ENCODE measurements at regions not wholly inside any gene's neighbourhood (a gene's known extent, or its start where the extent isn't known, plus 50 kb on each side); places are given as distances from the start of the nearest gene placed in this dataset.

GRCh38 chr1:157195521-157196244 lies 57.5 kb upstream of the ETV3 start:
- H3K4me3 ChIP-seq (replicated peaks in 1 of 3; ENCODE audit: insufficient read depth in 1 of 3, low read depth in 1 of 3, low read length in 3 of 3) = no peak overlapping the region
- H3K9ac ChIP-seq (replicated peaks; ENCODE audit: extremely low read depth, insufficient read depth, low read length) = no peak overlapping the region
- FAIRE-seq (no peak), DNase-seq (ENCODE audit: low read depth, low spot score) (no peak)
- H3K9me1 ChIP-seq (replicated peaks; ENCODE audit: control insufficient read depth, extremely low read depth, insufficient read depth, low read length) = no peaks in the 10 kb centered on the region
- dilution Hi-C loops (cut with MboI; ENCODE audit: extremely low pct_ligation_motif_present, low sequenced_read_pairs) (no loop called here), intact Hi-C loops (cut with micrococcal nuclease) (no loop called here)
- peaks cover 12 to 17% of the 10 kb centered on the region in 2 experiments for H3K27me3 ChIP-seq (ENCODE audit: control insufficient read depth in 2 of 2, insufficient read depth in 2 of 2, low read length in 2 of 2)
- H4K20me1 ChIP-seq (replicated peaks; ENCODE audit: control insufficient read depth, extremely low read depth, insufficient read depth, low read length) = no peaks in the 10 kb centered on the region
- H3K4me2 ChIP-seq (ENCODE audit: insufficient read depth, low read length) = no peak overlapping the region
- H3K4me1 ChIP-seq (ENCODE audit: control insufficient read depth, extremely low read depth, insufficient read depth, low read length) = no peaks in the 10 kb centered on the region
- H3K9me3 ChIP-seq (replicated peaks; ENCODE audit: control insufficient read depth, insufficient read depth, low read length) = no peaks in the 10 kb centered on the region
- H3K27ac ChIP-seq (ENCODE audit: insufficient read depth, low read depth, low read length) = no peak overlapping the region
- BruUV-seq (replicated peaks) = no TSS peak
- ChIA-PET POLR2A (interaction anchor here (0.6 kb wide), 1 partner anchor 273 kb away, joined by 4 read pairs; no protein-coding TSS in a partner anchor), CTCF (interaction anchor here (1.0 to 5.6 kb wide), 10 partner anchors 8 to 929 kb away, joined by 3 to 35 read pairs (median 5); no protein-coding TSS in a partner anchor)
- TF ChIP-seq FOS (IDR thresholded peaks at IDR 0.05; ENCODE audit: borderline replicate concordance, insufficient read depth, low read length) = no peak
- TF ChIP-seq EZH2 (IDR thresholded peaks at IDR 0.05; ENCODE audit: borderline replicate concordance, low read depth, low read length, severe bottlenecking) = peak; percentile 3
- H3K36me3 ChIP-seq (ENCODE audit: control insufficient read depth in 2 of 2, extremely low read depth in 1 of 2, insufficient read depth in 2 of 2, low read length in 2 of 2) = no peaks in the 10 kb centered on the region
- H3K79me2 ChIP-seq (ENCODE audit: control insufficient read depth, insufficient read depth, low read length) = no peaks in the 10 kb centered on the region
- H2AFZ ChIP-seq (ENCODE audit: low read depth, low read length) = no peak overlapping the region

- intact Hi-C loops (cut with micrococcal nuclease) (no loop called here), dilution Hi-C loops (cut with MboI; ENCODE audit: extremely low pct_ligation_motif_present, low sequenced_read_pairs) (no loop called here)
- Histone ChIP-seq H3K9me1 (replicated peaks; ENCODE audit: control insufficient read depth, extremely low read depth, insufficient read depth, low read length) (no peaks in the 10 kb centered on the region), H4K20me1 (replicated peaks; ENCODE audit: control insufficient read depth, extremely low read depth, insufficient read depth, low read length) (no peaks in the 10 kb centered on the region), H3K79me2 (ENCODE audit: control insufficient read depth, insufficient read depth, low read length) (no peaks in the 10 kb centered on the region), H3K4me2 (ENCODE audit: insufficient read depth, low read length) (no peak overlapping the region), H3K4me3 (replicated peaks in 1 of 3; ENCODE audit: insufficient read depth in 1 of 3, low read depth in 1 of 3, low read length in 3 of 3) (no peak overlapping the region), H3K27ac (ENCODE audit: insufficient read depth, low read depth, low read length) (no peak overlapping the region), H3K36me3 (ENCODE audit: control insufficient read depth in 2 of 2, extremely low read depth in 1 of 2, insufficient read depth in 2 of 2, low read length in 2 of 2) (no peaks in the 10 kb centered on the region), H3K27me3 (ENCODE audit: control insufficient read depth in 2 of 2, insufficient read depth in 2 of 2, low read length in 2 of 2) (peaks cover 15 to 17% of the 10 kb centered on the region in 2 experiments), H3K4me1 (ENCODE audit: control insufficient read depth, extremely low read depth, insufficient read depth, low read length) (no peaks in the 10 kb centered on the region), H2AFZ (ENCODE audit: low read depth, low read length) (no peak overlapping the region), H3K9ac (replicated peaks; ENCODE audit: extremely low read depth, insufficient read depth, low read length) (no peak overlapping the region), H3K9me3 (replicated peaks; ENCODE audit: control insufficient read depth, insufficient read depth, low read length) (no peaks in the 10 kb centered on the region)
- DNase-seq (ENCODE audit: low read depth, low spot score) (no peak), FAIRE-seq (no peak)
- TF ChIP-seq EZH2 (IDR thresholded peaks at IDR 0.05; ENCODE audit: borderline replicate concordance, low read depth, low read length, severe bottlenecking) (peak; percentile 30), FOS (IDR thresholded peaks at IDR 0.05; ENCODE audit: borderline replicate concordance, insufficient read depth, low read length) (no peak)
- BruUV-seq (replicated peaks) = no TSS peak
- POLR2A ChIA-PET = no interaction called here
- CTCF ChIA-PET = interaction anchor here (1.1 to 5.6 kb wide), 5 partner anchors 13 to 930 kb away, joined by 3 to 35 read pairs (median 5); no protein-coding TSS in a partner anchor
These were observed 56.7 kb upstream of the ETV3 start for GRCh38 chr1:157194731-157195520.

Data from endothelial cell of umbilical vein (primary cell).